Astrocyte of the cerebellum (primary cell): ENCODE measurements at regions not wholly inside any gene's neighbourhood (a gene's known extent, or its start where the extent isn't known, plus 50 kb on each side); places are given as distances from the start of the nearest gene placed in this dataset.

ENCODE experiments used
- DNase-seq: peaks from one replicate; pipeline ENCODE4 v3.0.0-alpha.2; 2011; ENCODE audit warnings: low read depth
- H3K4me3 ChIP-seq: 2 replicates; pipeline ENCODE4 v1.5.1; 2011; ENCODE audit warnings: mild to moderate bottlenecking, low read depth, low read length, moderate library complexity
- in situ Hi-C: cut with HindIII; loops from 2 replicates; pipeline ENCODE4 v1.10.0; 2017; ENCODE audit warnings: low sequenced_read_pairs
- TF ChIP-seq, protein P1 (sequence below): IDR thresholded peaks from 2 replicates; pipeline ENCODE4 v1.5.1; 2012; ENCODE audit warnings: low read length, low read depth, moderate library complexity, mild to moderate bottlenecking; ENCODE audit errors: missing control alignments

DNA sequence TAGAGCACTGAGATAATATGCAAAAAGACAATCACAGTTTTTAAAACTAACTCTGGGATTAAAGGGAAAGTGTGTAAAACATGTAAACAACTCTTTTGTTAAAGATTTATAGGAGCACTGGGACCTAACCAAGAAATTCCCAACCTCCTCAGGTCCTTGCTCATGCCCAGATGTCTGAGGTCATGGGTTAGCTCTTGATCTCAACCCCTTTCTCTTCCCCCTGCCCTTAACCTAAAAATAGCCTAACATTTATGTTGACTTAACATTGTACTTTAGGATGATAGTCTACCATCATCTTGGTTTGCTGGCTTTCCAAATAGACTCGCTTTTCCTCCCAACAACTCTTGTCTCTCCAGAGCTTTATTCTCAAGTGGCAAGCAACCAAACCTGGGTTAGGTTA is 258.2 kb upstream of the FAT3 start:
- no peak for DNase-seq
- TF ChIP-seq, protein P1, sequence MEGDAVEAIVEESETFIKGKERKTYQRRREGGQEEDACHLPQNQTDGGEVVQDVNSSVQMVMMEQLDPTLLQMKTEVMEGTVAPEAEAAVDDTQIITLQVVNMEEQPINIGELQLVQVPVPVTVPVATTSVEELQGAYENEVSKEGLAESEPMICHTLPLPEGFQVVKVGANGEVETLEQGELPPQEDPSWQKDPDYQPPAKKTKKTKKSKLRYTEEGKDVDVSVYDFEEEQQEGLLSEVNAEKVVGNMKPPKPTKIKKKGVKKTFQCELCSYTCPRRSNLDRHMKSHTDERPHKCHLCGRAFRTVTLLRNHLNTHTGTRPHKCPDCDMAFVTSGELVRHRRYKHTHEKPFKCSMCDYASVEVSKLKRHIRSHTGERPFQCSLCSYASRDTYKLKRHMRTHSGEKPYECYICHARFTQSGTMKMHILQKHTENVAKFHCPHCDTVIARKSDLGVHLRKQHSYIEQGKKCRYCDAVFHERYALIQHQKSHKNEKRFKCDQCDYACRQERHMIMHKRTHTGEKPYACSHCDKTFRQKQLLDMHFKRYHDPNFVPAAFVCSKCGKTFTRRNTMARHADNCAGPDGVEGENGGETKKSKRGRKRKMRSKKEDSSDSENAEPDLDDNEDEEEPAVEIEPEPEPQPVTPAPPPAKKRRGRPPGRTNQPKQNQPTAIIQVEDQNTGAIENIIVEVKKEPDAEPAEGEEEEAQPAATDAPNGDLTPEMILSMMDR, result no peak
- no peak overlapping the region for H3K4me3 ChIP-seq
- in situ Hi-C loops, result no loop called here

DNA sequence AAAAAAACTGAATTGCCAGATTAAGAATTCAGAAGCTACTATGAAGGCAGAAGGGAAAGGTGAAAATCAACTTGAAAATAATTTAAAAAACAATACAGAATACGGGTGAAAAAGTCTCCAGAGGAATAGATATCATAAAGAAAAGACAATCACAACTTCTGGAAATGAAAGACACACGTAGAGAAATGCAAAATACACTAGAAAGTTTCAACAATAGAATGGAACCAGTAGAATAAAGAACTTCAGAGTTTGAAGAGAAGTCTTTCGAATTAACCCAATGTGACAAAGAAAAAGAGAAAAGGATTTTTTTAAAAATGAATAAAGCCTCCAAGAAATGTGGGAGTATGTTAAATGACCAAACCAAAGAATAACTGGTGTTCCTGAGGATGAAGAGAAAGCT is 263.8 kb upstream of the FAT3 start:
- TF ChIP-seq, protein P1, result no peak
- in situ Hi-C loops, result no loop called here
- no peak for DNase-seq
- no peak overlapping the region for H3K4me3 ChIP-seq

DNA sequence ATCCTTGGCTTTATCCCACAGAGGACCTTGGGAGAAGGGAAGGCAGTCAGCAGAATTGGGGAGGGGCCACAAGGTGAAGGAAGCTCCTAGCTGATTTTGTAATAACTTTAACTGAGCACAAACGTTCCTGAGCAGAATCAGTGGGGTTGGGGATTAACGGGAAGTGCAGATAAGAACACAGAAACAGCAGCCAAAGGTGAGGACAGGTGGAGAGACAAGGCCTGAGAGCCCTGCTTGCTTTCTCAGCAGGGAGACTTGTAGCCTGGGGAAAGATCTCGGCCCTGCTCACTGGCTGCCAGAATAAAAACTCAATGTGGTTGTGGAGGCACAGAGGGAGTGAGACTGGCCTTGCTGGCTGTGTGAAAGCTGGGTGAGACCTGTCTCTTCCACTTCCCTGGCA is 265.2 kb upstream of the FAT3 start:
- DNase-seq, result no peak
- in situ Hi-C loops, result no loop called here
- H3K4me3 ChIP-seq, result no peak overlapping the region
- TF ChIP-seq, protein P1, result no peak

DNA sequence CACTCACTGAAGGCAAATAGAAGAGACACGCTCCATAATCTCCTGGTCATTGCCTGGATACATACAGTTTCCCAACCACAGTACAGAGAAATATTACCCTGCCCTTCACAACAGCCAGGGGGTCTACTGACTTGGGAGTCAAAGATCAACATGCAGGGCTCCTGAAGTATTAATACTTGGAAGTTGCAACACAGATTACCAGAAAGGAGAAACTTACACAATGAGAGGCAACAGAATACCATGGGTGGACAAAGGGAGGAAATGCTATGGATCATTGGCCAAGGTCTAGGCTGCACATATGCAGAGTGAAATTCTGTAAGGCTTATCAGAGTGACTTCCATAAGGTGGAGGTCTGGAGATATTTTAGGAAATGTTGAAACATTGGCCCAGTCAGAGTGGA is 267.9 kb upstream of the FAT3 start:
- H3K4me3 ChIP-seq, result no peak overlapping the region
- no peak for DNase-seq
- in situ Hi-C loops, result no loop called here
- TF ChIP-seq, protein P1, result no peak

DNA sequence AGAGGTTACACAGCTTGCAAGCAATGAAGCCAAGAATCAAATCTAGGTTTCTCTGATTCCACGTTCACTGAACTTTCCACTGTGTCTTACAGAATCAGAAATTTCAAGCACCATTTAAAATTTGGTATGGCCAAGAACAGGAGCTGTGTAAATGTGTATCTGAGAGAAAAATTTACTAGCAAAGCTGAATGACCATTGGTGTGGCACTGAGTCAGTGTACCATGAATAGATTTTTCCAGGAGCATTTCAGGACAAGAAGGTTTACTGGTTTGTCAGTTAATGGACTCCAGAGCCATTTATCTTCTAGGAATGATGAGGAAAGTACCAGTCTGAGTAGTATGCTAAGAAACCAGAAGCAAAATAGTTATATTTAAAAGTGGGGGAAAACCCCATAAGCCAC is 269.4 kb upstream of the FAT3 start:
- H3K4me3 ChIP-seq, result no peak overlapping the region
- TF ChIP-seq, protein P1, result no peak
- no peak for DNase-seq
- in situ Hi-C loops, result no loop called here

DNA sequence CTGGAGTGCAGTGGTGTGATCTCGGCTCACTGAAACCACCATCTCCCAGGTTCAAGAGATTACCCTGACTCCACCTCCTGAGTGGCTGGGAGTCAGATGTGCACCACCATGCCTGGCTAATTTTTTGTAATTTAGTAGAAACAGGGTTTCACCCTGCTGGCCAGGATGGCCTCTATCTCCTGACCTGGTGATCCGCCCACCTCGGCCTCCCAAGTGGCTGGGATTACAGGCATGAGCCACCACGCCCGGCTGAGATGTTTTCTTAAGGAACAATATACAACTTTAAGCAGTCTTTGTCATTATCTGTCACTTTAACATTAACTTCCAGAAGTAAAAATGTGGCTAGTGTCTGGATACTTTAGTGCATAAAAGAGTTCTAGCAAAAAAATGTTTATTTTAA is 272.6 kb upstream of the FAT3 start:
- H3K4me3 ChIP-seq, result no peak overlapping the region
- DNase-seq, result no peak
- in situ Hi-C loops, result no loop called here
- TF ChIP-seq, protein P1, result no peak
